Mammary epithelial cell (primary cell): ENCODE measurements at regions not wholly inside any gene's neighbourhood (a gene's known extent, or its start where the extent isn't known, plus 50 kb on each side); places are given as distances from the start of the nearest gene placed in this dataset.

ENCODE experiments used
- EZH2 ChIP-seq: IDR thresholded peaks from 2 replicates; pipeline ENCODE4 v1.6.1; 2012; ENCODE audit warnings: low read length, inconsistent platforms, borderline replicate concordance
- TF ChIP-seq, protein P1 (sequence below), 2 donors: IDR thresholded peaks in 1 of 2; conservative IDR thresholded peaks in 1 of 2; 2 replicates each; pipeline ENCODE4 v1.5.1; 2011 to 2012; ENCODE audit warnings: inconsistent platforms in 2 of 2, low read length in 2 of 2, mild to moderate bottlenecking in 2 of 2, control low read depth in 1 of 2, low read depth in 1 of 2; ENCODE audit not compliant: insufficient read depth in 1 of 2; ENCODE audit errors: extremely low read depth in 1 of 2

DNA sequence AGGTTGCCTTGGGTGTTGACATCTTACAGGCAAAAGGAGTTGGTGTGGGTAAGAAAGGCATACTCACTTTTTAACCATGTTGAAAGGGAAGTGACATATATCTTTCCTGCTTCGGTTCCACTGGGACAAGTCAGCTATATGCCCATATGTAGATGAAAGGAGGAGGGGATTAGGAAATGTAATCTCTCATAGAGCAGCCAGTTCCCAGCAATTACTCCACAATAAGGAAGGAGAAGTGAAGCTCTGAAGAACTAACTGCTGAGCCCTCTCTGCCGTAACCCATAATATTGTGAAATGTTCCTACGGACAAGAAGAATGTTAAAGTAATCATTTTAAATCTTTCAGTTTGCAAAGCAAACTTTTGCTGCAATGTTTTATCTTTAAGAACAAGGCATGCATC, 82.2 kb downstream of the EDNRB start:
- TF ChIP-seq, protein P1, sequence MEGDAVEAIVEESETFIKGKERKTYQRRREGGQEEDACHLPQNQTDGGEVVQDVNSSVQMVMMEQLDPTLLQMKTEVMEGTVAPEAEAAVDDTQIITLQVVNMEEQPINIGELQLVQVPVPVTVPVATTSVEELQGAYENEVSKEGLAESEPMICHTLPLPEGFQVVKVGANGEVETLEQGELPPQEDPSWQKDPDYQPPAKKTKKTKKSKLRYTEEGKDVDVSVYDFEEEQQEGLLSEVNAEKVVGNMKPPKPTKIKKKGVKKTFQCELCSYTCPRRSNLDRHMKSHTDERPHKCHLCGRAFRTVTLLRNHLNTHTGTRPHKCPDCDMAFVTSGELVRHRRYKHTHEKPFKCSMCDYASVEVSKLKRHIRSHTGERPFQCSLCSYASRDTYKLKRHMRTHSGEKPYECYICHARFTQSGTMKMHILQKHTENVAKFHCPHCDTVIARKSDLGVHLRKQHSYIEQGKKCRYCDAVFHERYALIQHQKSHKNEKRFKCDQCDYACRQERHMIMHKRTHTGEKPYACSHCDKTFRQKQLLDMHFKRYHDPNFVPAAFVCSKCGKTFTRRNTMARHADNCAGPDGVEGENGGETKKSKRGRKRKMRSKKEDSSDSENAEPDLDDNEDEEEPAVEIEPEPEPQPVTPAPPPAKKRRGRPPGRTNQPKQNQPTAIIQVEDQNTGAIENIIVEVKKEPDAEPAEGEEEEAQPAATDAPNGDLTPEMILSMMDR (conservative IDR thresholded peaks at IDR 0.05 in 1 of 2, IDR thresholded peaks at IDR 0.05 in 1 of 2; ENCODE audit: extremely low read depth in 1 of 2, insufficient read depth in 1 of 2, low read depth in 1 of 2, low read length in 2 of 2): no peak
- TF ChIP-seq EZH2: no peak
